Peyer's patch (tissue), 4 donors: ENCODE measurements at regions not wholly inside any gene's neighbourhood (a gene's known extent, or its start where the extent isn't known, plus 50 kb on each side); places are given as distances from the start of the nearest gene placed in this dataset.

Experiments
- DNase-seq, 3 donors: peaks; one replicate each; pipeline ENCODE4 v3.0.0-alpha.2; 2017 to 2019
- H3K27ac ChIP-seq, 4 donors: fragments of 200-600 bp; sonication (generic); one replicate each; pipeline ENCODE4 v1.5.1; 2016 to 2019
- H3K27me3 ChIP-seq, 2 donors: fragments of 200-600 bp; sonication (generic); one replicate each; pipeline ENCODE4 v1.5.1; 2019
- H3K36me3 ChIP-seq, 3 donors: fragments of 200-600 bp; sonication (generic); one replicate each; pipeline ENCODE4 v1.5.1; 2016 to 2019
- H3K4me1 ChIP-seq, 4 donors: fragments of 200-600 bp; sonication (generic); one replicate each; pipeline ENCODE4 v1.5.1; 2016 to 2019
- H3K4me3 ChIP-seq, 4 donors: fragments of 200-600 bp; sonication (generic); 1 replicate in 3 of 4; 2 replicates in 1 of 4; pipeline ENCODE4 v1.5.1; 2016 to 2019; ENCODE audit warnings: mild to moderate bottlenecking in 1 of 4
- H3K9me3 ChIP-seq, 4 donors: fragments of 200-600 bp; sonication (generic); one replicate each; pipeline ENCODE4 v1.5.1; 2016 to 2019; ENCODE audit warnings: mild to moderate bottlenecking in 1 of 4
- POLR2A ChIP-seq, 2 donors: fragments of 450-650 bp; IDR thresholded peaks; one replicate each; pipeline ENCODE4 v1.5.1; 2017; ENCODE audit warnings: antibody characterized with exemption in 2 of 2, mild to moderate bottlenecking in 2 of 2, moderate library complexity in 2 of 2
- TF ChIP-seq, protein P1 (sequence below), 6 experiments: fragments of 450-650 bp in 4 of 6; fragments of 200-600 bp in 2 of 6; sonication (generic) in 1 of 6; IDR thresholded peaks; one replicate each; pipeline ENCODE4 v1.5.1; 2017 to 2019; ENCODE audit warnings: antibody characterized with exemption in 6 of 6, mild to moderate bottlenecking in 3 of 6, moderate library complexity in 1 of 6

DNA sequence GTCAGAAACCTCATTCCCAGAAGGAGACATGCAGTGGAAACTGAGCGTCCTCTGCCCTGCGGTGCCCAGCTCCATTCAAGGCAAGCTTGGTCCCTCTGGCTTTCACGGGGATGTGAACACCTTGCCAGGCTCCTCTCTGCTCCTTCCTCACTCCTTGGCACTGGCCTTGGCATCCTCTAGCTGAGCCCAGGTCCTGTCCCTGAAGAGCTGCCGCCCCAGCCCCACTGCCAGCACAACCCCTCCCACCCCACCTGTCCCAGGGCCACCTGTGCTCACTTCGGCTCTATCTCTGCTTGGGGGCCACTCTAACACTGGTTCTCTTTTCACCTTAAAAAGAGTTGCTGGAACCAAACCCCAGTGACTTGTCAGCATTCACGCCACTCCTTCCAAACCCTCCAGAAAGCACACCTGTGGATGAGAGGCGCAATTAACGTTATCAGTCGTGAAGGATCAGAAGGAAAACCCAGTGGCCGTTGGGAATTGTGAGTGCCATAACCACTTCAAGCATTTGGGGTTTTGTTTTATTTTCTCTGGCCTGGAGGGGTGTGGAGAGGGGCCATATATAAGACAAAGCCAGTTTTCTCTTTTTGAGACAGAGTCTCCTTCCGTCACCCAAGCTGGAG lies 103.7 kb downstream of the AXIN2 start:
- Histone ChIP-seq H3K9me3 (no peaks in the 10 kb centered on the region), H3K4me1 (peaks cover 0 to 7% (median 0%) of the 10 kb centered on the region in 4 donors), H3K36me3 (no peaks in the 10 kb centered on the region), H3K4me3 (no peak overlapping the region), H3K27me3 (no peaks in the 10 kb centered on the region), H3K27ac (no peak overlapping the region)
- DNase-seq = no peak
- TF ChIP-seq, protein P1, sequence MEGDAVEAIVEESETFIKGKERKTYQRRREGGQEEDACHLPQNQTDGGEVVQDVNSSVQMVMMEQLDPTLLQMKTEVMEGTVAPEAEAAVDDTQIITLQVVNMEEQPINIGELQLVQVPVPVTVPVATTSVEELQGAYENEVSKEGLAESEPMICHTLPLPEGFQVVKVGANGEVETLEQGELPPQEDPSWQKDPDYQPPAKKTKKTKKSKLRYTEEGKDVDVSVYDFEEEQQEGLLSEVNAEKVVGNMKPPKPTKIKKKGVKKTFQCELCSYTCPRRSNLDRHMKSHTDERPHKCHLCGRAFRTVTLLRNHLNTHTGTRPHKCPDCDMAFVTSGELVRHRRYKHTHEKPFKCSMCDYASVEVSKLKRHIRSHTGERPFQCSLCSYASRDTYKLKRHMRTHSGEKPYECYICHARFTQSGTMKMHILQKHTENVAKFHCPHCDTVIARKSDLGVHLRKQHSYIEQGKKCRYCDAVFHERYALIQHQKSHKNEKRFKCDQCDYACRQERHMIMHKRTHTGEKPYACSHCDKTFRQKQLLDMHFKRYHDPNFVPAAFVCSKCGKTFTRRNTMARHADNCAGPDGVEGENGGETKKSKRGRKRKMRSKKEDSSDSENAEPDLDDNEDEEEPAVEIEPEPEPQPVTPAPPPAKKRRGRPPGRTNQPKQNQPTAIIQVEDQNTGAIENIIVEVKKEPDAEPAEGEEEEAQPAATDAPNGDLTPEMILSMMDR (IDR thresholded peaks at IDR 0.05) = peak in 1 of 6 experiments; percentile 2
- TF ChIP-seq POLR2A (IDR thresholded peaks at IDR 0.05) = no peak

DNA sequence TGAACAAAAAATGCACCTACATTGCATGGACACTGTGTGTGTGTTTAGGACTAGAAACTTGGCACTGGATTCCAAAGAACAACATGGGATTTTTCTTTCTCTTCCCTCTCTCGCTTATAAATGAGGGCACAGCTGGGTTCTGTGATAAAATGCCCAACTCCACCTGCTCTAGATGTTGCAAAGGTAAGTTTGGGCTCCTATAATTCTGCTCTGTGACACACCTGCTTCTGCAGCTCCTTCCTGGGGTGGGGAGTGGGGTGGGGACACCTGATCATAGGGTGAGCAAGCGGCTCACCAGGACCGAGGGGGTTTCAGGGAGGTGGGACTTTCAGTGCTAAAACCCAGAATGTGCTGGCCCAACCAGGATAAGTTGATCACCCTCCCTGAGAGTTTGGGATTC lies 104.3 kb downstream of the AXIN2 start:
- Histone ChIP-seq H3K4me3 (no peak overlapping the region), H3K4me1 (peaks cover 0 to 7% (median 0%) of the 10 kb centered on the region in 4 donors), H3K9me3 (no peaks in the 10 kb centered on the region), H3K27ac (no peak overlapping the region), H3K27me3 (no peaks in the 10 kb centered on the region), H3K36me3 (no peaks in the 10 kb centered on the region)
- TF ChIP-seq, protein P1 (IDR thresholded peaks at IDR 0.05) = no peak
- no peak for TF ChIP-seq POLR2A (IDR thresholded peaks at IDR 0.05)
- DNase-seq = no peak

DNA sequence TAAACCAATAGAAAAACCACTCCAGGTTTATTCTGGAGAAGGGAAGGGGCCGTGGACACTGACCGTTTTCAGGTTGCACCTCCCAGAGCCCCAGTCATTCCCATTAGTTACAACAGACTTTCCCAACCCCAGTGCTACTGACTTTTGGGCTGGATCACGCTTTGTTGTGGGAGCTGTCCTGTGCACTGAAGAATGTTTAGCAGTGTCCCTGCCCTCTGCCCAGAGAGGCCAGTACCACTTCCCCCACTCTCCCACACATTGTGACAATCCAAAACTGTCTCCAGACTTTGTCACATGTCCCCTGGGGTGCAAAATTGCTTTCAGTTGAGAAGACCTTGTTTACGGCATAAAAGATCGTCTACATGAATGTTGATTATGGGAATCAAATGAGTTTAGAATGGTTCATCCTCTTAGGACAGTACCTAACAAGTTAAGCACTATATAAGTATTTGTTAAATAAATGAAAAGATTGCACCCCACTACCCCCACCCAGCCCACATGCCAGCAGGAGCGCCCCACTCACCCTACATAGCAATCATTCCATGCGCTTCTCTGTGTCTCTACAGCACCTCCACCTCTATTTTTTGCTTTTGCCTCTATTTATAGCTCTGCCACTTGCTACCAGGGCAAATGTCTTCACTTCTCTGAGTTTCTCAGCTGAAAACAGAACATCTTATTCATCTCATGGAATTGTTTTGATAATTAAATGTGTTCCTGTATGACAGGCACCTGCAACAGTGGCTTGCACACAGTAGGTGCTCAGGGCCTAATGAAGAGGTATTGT lies 104.9 kb downstream of the AXIN2 start:
- H3K4me3 ChIP-seq = no peak overlapping the region
- no peaks in the 10 kb centered on the region for H3K27me3 ChIP-seq
- TF ChIP-seq, protein P1 (IDR thresholded peaks at IDR 0.05) = no peak
- no peak for TF ChIP-seq POLR2A (IDR thresholded peaks at IDR 0.05)
- no peaks in the 10 kb centered on the region for H3K9me3 ChIP-seq
- H3K36me3 ChIP-seq = no peaks in the 10 kb centered on the region
- H3K4me1 ChIP-seq = peaks cover 0 to 7% (median 0%) of the 10 kb centered on the region in 4 donors
- no peak overlapping the region for H3K27ac ChIP-seq
- no peak for DNase-seq

DNA sequence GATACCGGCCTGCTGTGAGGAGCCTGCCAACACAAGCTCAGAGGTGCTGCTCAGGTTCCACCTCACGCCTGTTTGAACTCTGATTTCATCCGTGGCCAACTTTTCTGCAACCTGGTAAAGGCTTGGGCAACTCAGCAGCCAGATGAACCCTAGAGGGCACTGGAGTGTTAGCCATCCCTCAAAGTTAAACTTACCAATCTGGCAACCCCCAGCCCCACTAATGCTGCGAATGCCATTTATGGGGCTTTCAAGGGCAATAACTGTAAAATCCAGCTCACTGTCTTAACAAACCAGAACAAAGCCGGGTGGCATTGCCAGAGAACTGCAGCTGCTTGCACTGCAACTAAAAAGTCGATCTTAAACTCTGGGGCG lies 105.5 kb downstream of the AXIN2 start:
- DNase-seq = no peak
- Histone ChIP-seq H3K4me3 (no peak overlapping the region), H3K4me1 (peaks cover 0 to 7% (median 0%) of the 10 kb centered on the region in 4 donors), H3K9me3 (no peaks in the 10 kb centered on the region), H3K36me3 (no peaks in the 10 kb centered on the region), H3K27ac (no peak overlapping the region), H3K27me3 (no peaks in the 10 kb centered on the region)
- TF ChIP-seq, protein P1 (IDR thresholded peaks at IDR 0.05) = peak in 4 of 6 experiments; percentile 18 to 41 (median 38)
- TF ChIP-seq POLR2A (IDR thresholded peaks at IDR 0.05) = no peak

DNA sequence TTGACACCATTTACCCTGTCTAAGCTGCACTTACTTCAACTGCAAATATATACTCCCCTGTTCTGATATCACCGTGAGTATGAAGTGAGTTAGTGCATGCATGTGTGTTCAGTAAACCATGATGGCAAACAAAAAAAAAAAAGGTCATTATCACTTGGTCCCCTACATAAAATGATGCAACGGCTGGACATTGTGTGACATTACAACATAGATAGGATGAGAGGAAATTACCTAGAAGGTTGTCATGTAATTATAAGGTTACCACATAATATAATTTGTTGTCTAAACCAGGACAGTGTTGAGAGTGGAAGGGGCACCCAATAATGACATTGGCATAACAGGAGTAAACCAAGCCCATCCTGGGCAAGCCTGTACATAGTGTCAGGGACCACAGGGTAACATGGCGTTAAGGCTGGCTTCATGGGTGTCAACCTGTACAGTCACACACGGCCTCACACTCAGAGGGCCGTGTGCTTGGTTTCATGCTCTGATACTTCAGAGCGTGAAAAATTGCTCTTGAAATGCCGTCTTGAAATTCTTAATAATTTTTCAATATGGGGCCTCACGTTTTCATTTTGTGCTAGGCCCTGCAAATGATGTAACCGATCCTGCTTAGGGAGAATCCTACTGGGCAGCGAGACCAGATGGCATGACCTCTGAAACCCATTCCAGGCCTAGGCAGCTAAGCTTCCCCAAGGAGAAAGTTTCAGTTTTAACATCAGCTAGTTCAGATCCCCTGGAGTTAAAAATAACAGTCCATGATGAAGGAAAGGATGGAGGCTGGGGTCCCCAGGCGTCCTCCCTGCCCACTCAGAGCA lies 106.1 kb downstream of the AXIN2 start:
- TF ChIP-seq POLR2A (IDR thresholded peaks at IDR 0.05) = no peak
- TF ChIP-seq, protein P1 (IDR thresholded peaks at IDR 0.05) = no peak
- H3K9me3 ChIP-seq = no peaks in the 10 kb centered on the region
- H3K4me1 ChIP-seq = peaks cover 0 to 7% (median 0%) of the 10 kb centered on the region in 4 donors
- H3K36me3 ChIP-seq = no peaks in the 10 kb centered on the region
- H3K27me3 ChIP-seq = no peaks in the 10 kb centered on the region
- no peak for DNase-seq
- H3K4me3 ChIP-seq = no peak overlapping the region
- no peak overlapping the region for H3K27ac ChIP-seq
